Ovary (tissue), 7 donors: ENCODE measurements at regions not wholly inside any gene's neighbourhood (a gene's known extent, or its start where the extent isn't known, plus 50 kb on each side); places are given as distances from the start of the nearest gene placed in this dataset.

Source experiments
- DNase-seq, 5 donors: peaks; one replicate each; pipeline ENCODE4 v3.0.0-alpha.2; 2019 to 2020
- H3K27ac ChIP-seq, 2 donors: fragments of 200-600 bp; one replicate each; pipeline versions ENCODE4 v1.5.1 to v1.8.0; 2019 to 2022
- H3K27me3 ChIP-seq: fragments of 200-600 bp; one replicate; pipeline ENCODE4 v1.8.0; 2022
- H3K36me3 ChIP-seq: fragments of 200-600 bp; sonication (generic); one replicate; pipeline ENCODE4 v1.5.1; 2019
- H3K4me1 ChIP-seq: one replicate; pipeline ENCODE4 v1.8.1; 2013; ENCODE audit warnings: mild to moderate bottlenecking, moderate library complexity; ENCODE audit not compliant: insufficient read depth
- H3K4me3 ChIP-seq: fragments of 200-600 bp; sonication (generic); one replicate; pipeline ENCODE4 v1.5.1; 2017
- H3K9me3 ChIP-seq, 2 donors: fragments of 200-600 bp in 1 of 2; sonication (generic) in 1 of 2; one replicate each; pipeline versions ENCODE4 v1.5.1 to v1.8.1; 2013 to 2019; ENCODE audit warnings: mild to moderate bottlenecking in 1 of 2, moderate library complexity in 1 of 2
- CTCF ChIP-seq, 3 donors: fragments of 450-650 bp in 2 of 3; fragments of 200-600 bp in 1 of 3; IDR thresholded peaks; one replicate each; pipeline versions ENCODE4 v1.5.1 to v1.8.0; 2016 to 2022; ENCODE audit warnings: antibody characterized with exemption in 3 of 3, mild to moderate bottlenecking in 1 of 3
- EP300 ChIP-seq: sonication (generic); formaldehyde crosslinking; IDR thresholded peaks from one replicate; pipeline ENCODE4 v1.6.1; 2017; ENCODE audit warnings: antibody characterized with exemption
- POLR2A ChIP-seq: fragments of 450-650 bp; IDR thresholded peaks from one replicate; pipeline ENCODE4 v1.6.1; 2017; ENCODE audit warnings: antibody characterized with exemption, mild to moderate bottlenecking, moderate library complexity
- WGBS, 3 donors: extraction: QIAGEN DNeasy Blood & Tissue Kit in 1 of 3; methylation state at CpG; one replicate each; pipeline versions ENCODE4 v1.1.5 to v1.1.7; 2013 to 2017; 5-methylcytosine and 5-hydroxymethylcytosine counted together
- intact Hi-C, 4 donors: fragments of 100-400 bp; cut with DNase I; formaldehyde crosslinking; loops; one replicate each; pipeline versions ENCODE4 v1.11.0 to v1.15.1; 2022 to 2023
- donor health status: DM: no; HTN: no; CAD: no; lungs with moderate emphysema.
- donor health status: DM: no; HTN: no; CAD: no.
- donor health status: Bipolar disorder and iron deficiency.
- donor health status: DM: no; HTN: no; CAD: no.
- donor health status: DM: yes; HTN: yes; CAD: no.

GRCh38 chr4:81921751-81922159 lies 450.0 kb upstream of the RASGEF1B start:
- intact Hi-C loops: no loop called here
- TF ChIP-seq POLR2A (no peak), CTCF (IDR thresholded peaks at IDR 0.05) (no peak), EP300 (no peak)
- WGBS, 3 donors: 48 to 57% (median 52%) methylated on average over 4 of the region's 4 CpGs

GRCh38 chr4:81919810-81920209 lies 448.1 kb upstream of the RASGEF1B start:
- Histone ChIP-seq H3K27ac (no peak overlapping the region), H3K27me3 (no peaks in the 10 kb centered on the region), H3K36me3 (no peaks in the 10 kb centered on the region), H3K4me3 (no peak overlapping the region), H3K4me1 (no peaks in the 10 kb centered on the region), H3K9me3 (no peaks in the 10 kb centered on the region)
- no peak for TF ChIP-seq CTCF (IDR thresholded peaks at IDR 0.05)
- no peak for TF ChIP-seq POLR2A
- TF ChIP-seq EP300: no peak
- intact Hi-C loops: no loop called here
- 86 to 100% (median 92%) methylated on average over 1 of the region's 1 CpG for WGBS, 3 donors
- DNase-seq: no peak

More at GRCh38 chr4:81921751-81922159, 450.0 kb upstream of the RASGEF1B start:
- DNase-seq: no peak
- no peak overlapping the region for H3K4me3 ChIP-seq
- H3K9me3 ChIP-seq: no peaks in the 10 kb centered on the region
- no peaks in the 10 kb centered on the region for H3K27me3 ChIP-seq
- no peaks in the 10 kb centered on the region for H3K36me3 ChIP-seq
- H3K27ac ChIP-seq: no peak overlapping the region
- H3K4me1 ChIP-seq: no peaks in the 10 kb centered on the region

- Histone ChIP-seq H3K4me3 (no peak overlapping the region), H3K27ac (no peak overlapping the region), H3K9me3 (no peaks in the 10 kb centered on the region), H3K36me3 (no peaks in the 10 kb centered on the region), H3K27me3 (no peaks in the 10 kb centered on the region), H3K4me1 (no peaks in the 10 kb centered on the region)
- TF ChIP-seq POLR2A (no peak), EP300 (no peak), CTCF (IDR thresholded peaks at IDR 0.05) (no peak)
- intact Hi-C loops: no loop called here
- WGBS, 3 donors: 58 to 64% (median 61%) methylated on average over 4 of the region's 4 CpGs
- DNase-seq: no peak
Measured at GRCh38 chr4:81919223-81919622, 447.5 kb upstream of the RASGEF1B start.

GRCh38 chr4:81915430-81915829 lies 443.7 kb upstream of the RASGEF1B start:
- Histone ChIP-seq H3K36me3 (no peaks in the 10 kb centered on the region), H3K27me3 (no peaks in the 10 kb centered on the region), H3K9me3 (no peaks in the 10 kb centered on the region), H3K4me1 (no peaks in the 10 kb centered on the region), H3K27ac (no peak overlapping the region), H3K4me3 (no peak overlapping the region)
- TF ChIP-seq EP300 (no peak), CTCF (IDR thresholded peaks at IDR 0.05) (no peak), POLR2A (no peak)
- intact Hi-C loops: no loop called here
- WGBS, 3 donors: 61 to 80% (median 75%) methylated on average over 2 of the region's 2 CpGs
- DNase-seq: no peak

- no peak for TF ChIP-seq CTCF (IDR thresholded peaks at IDR 0.05)
- TF ChIP-seq EP300: no peak
- TF ChIP-seq POLR2A: no peak
- intact Hi-C loops: no loop called here
- H3K4me3 ChIP-seq: no peak overlapping the region
Measured at GRCh38 chr4:81914623-81915022, 442.9 kb upstream of the RASGEF1B start.

More at GRCh38 chr4:81914623-81915022, 442.9 kb upstream of the RASGEF1B start:
- Histone ChIP-seq H3K9me3 (no peaks in the 10 kb centered on the region), H3K36me3 (no peaks in the 10 kb centered on the region), H3K4me1 (no peaks in the 10 kb centered on the region), H3K27ac (no peak overlapping the region), H3K27me3 (no peaks in the 10 kb centered on the region)
- DNase-seq: no peak
